ENCODE measurements at regions not wholly inside any gene's neighbourhood (a gene's known extent, or its start where the extent isn't known, plus 50 kb on each side); places are given as distances from the start of the nearest gene placed in this dataset.

DNA sequence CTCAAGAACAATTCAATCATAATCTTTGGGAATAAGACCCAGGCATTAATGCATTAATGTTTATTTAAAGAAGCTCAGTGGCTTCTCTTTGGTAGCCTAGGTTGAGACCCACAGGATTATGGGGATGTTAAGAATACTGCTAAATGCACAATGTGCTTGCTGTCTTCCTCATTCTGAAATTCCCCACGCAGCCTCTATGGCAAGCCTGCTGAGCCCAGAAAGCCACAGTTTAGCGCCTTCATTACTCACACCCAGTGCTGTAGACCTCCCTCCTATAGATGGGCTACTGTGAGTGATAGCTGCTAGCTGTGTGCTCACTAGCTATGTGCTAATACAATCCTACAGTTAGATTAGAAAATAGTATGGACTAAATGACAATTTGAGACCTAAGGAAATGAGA is 90.6 kb downstream of the TNFSF13B start:
- intact Hi-C loops (cut with DNase I; ENCODE audit: low total_unique reads) = no loop called here
- 69 to 91% methylated on average over 2 of the region's 2 CpGs for WGBS, 2 donors
- no peaks in the 10 kb centered on the region for H3K36me3 ChIP-seq (ENCODE audit: low read depth, missing control alignments)
- H3K9me3 ChIP-seq = no peaks in the 10 kb centered on the region
- H3K27me3 ChIP-seq = no peaks in the 10 kb centered on the region
- no peak overlapping the region for H3K27ac ChIP-seq
- no peak for TF ChIP-seq POLR2A (IDR thresholded peaks at IDR 0.05)
- TF ChIP-seq, protein P1, sequence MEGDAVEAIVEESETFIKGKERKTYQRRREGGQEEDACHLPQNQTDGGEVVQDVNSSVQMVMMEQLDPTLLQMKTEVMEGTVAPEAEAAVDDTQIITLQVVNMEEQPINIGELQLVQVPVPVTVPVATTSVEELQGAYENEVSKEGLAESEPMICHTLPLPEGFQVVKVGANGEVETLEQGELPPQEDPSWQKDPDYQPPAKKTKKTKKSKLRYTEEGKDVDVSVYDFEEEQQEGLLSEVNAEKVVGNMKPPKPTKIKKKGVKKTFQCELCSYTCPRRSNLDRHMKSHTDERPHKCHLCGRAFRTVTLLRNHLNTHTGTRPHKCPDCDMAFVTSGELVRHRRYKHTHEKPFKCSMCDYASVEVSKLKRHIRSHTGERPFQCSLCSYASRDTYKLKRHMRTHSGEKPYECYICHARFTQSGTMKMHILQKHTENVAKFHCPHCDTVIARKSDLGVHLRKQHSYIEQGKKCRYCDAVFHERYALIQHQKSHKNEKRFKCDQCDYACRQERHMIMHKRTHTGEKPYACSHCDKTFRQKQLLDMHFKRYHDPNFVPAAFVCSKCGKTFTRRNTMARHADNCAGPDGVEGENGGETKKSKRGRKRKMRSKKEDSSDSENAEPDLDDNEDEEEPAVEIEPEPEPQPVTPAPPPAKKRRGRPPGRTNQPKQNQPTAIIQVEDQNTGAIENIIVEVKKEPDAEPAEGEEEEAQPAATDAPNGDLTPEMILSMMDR (IDR thresholded peaks at IDR 0.05) = no peak
- H3K4me1 ChIP-seq = no peaks in the 10 kb centered on the region
- no peak overlapping the region for H3K4me3 ChIP-seq
- no peak for DNase-seq

DNA sequence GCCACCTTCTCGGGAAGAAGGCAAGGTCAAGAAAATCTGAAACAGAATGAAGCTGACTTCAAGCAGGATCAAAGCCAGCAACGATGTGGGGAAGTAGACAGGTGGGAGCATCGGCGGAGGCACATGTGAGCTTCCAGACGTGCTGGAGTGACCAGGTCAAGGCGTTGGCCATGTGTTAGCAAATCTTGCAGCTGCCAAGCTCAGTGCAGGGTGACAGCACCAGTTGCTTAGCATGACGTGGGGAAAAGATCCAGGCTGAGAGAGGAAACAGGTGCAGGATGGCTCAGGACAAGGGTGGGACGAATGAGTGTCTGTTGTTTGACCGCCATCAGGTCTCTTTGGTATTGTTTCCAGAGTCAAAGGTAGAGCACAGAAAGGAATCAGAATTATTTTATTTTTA is 92.3 kb downstream of the TNFSF13B start:
- Histone ChIP-seq H3K9me3 (no peaks in the 10 kb centered on the region), H3K4me3 (no peak overlapping the region), H3K4me1 (no peaks in the 10 kb centered on the region), H3K27me3 (no peaks in the 10 kb centered on the region), H3K27ac (no peak overlapping the region), H3K36me3 (ENCODE audit: low read depth, missing control alignments) (no peaks in the 10 kb centered on the region)
- intact Hi-C loops (cut with DNase I; ENCODE audit: low total_unique reads) = no loop called here
- 54 to 69% methylated on average over 9 of the region's 9 CpGs for WGBS, 2 donors
- no peak for TF ChIP-seq POLR2A (IDR thresholded peaks at IDR 0.05)
- TF ChIP-seq, protein P1 (IDR thresholded peaks at IDR 0.05) = no peak
- DNase-seq = no peak

DNA sequence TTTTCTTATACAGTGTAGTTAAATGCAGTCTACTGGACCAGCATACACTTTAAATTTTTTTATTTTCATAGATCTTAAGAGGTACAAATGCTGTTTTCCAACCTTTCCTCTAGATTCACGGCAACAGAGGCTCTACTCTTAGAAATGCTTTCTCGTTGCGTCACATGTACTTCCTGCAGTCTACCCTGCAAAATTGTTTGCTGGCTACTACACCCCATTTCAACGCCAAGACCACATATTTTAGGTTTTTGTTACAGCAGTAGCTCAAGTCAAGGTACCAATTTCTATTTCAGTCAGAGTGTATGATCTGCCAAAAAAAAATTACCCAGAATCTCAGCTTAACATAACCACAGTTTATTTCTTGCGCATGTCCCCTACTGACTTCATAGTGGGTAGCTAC is 94.1 kb downstream of the TNFSF13B start:
- DNase-seq = no peak
- WGBS, 2 donors = 87 to 90% methylated on average over 5 of the region's 5 CpGs
- intact Hi-C loops (cut with DNase I; ENCODE audit: low total_unique reads) = no loop called here

DNA sequence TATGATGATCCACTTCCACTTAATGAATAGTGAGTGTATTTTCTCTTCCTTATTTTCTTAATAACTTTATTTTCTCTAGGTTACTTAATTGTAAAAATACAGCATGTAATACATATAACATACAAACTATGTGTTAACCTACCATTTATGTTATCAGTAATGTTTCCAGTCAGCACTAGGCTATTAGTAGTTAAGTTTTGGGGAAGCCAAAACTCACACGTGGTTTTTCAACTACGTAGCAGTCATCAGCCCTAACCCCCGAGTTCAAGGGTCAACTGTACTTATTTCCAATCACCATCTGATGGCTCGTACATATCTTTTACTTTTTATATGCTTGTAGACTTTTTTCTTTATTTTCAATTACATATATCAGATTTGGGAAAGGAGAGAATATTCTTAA is 95.7 kb downstream of the TNFSF13B start:
- H3K27ac ChIP-seq = no peak overlapping the region
- 67 to 78% methylated on average over 4 of the region's 4 CpGs for WGBS, 2 donors
- no peaks in the 10 kb centered on the region for H3K4me1 ChIP-seq
- TF ChIP-seq POLR2A (IDR thresholded peaks at IDR 0.05) = no peak
- TF ChIP-seq, protein P1 (IDR thresholded peaks at IDR 0.05) = no peak
- no peaks in the 10 kb centered on the region for H3K27me3 ChIP-seq
- DNase-seq = no peak
- no peaks in the 10 kb centered on the region for H3K9me3 ChIP-seq
- no peak overlapping the region for H3K4me3 ChIP-seq
- intact Hi-C loops (cut with DNase I; ENCODE audit: low total_unique reads) = no loop called here
- H3K36me3 ChIP-seq (ENCODE audit: low read depth, missing control alignments) = no peaks in the 10 kb centered on the region

More for the DNA sequence above, 94.1 kb downstream of the TNFSF13B start:
- H3K4me3 ChIP-seq = no peak overlapping the region
- no peaks in the 10 kb centered on the region for H3K9me3 ChIP-seq
- TF ChIP-seq, protein P1 (IDR thresholded peaks at IDR 0.05) = no peak
- TF ChIP-seq POLR2A (IDR thresholded peaks at IDR 0.05) = no peak
- no peak overlapping the region for H3K27ac ChIP-seq
- H3K4me1 ChIP-seq = no peaks in the 10 kb centered on the region
- H3K36me3 ChIP-seq (ENCODE audit: low read depth, missing control alignments) = no peaks in the 10 kb centered on the region
- H3K27me3 ChIP-seq = no peaks in the 10 kb centered on the region

DNA sequence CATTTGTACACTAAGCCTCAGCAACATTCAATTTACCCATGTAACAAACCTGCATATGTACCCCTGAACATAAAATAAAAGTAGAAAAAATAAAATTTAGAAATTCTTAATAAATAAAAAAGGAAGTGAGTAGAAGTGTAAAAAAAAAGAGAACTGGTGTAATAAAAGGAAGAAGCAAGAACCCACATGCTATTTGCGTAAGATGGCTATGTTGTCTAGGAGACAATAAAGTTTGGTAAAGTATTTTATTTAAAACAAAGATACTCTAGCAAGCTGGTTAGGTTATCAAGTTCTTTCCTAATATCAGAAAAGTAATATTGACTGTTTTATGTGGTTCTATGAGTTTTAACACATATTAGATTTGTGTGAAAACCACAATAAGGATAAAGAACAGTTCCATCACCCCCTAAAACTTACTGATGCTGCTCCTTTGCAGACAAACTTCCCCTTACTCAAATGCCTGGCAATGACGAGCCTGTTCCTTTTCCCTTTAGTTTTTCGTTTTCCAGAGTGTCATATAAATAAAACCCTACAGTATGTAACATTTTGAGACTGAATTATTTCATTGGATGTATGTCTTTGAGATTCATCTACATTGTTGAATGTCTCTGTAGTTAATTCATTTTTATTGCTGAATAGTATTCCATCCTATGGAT is 98.9 kb downstream of the TNFSF13B start:
- H3K27ac ChIP-seq = no peak overlapping the region
- 72 to 83% methylated on average over 3 of the region's 3 CpGs for WGBS, 2 donors

More for the DNA sequence above, 98.9 kb downstream of the TNFSF13B start:
- TF ChIP-seq, protein P1 (IDR thresholded peaks at IDR 0.05) = no peak
- TF ChIP-seq POLR2A (IDR thresholded peaks at IDR 0.05) = no peak
- Histone ChIP-seq H3K27me3 (no peaks in the 10 kb centered on the region), H3K36me3 (ENCODE audit: low read depth, missing control alignments) (no peaks in the 10 kb centered on the region), H3K9me3 (no peaks in the 10 kb centered on the region), H3K4me1 (no peaks in the 10 kb centered on the region), H3K4me3 (no peak overlapping the region)
- intact Hi-C loops (cut with DNase I; ENCODE audit: low total_unique reads) = no loop called here
- DNase-seq = no peak

Measured in testis (tissue), 2 donors.